HG02642 (cell line): ENCODE measurements at regions not wholly inside any gene's neighbourhood (a gene's known extent, or its start where the extent isn't known, plus 50 kb on each side); places are given as distances from the start of the nearest gene placed in this dataset.
"Not testable (repeated sequence)": the region's sequence is repeated elsewhere in the genome, so short reads cannot be mapped to it uniquely, and the experiment has no call there.

Experiments
- ATAC-seq: cut with Tn5 transposase; IDR thresholded peaks from one replicate; pipeline ENCODE4 v1.9.1; 2021; ENCODE audit warnings: mild to moderate bottlenecking; ENCODE audit not compliant: unreplicated experiment, poor library complexity

DNA sequence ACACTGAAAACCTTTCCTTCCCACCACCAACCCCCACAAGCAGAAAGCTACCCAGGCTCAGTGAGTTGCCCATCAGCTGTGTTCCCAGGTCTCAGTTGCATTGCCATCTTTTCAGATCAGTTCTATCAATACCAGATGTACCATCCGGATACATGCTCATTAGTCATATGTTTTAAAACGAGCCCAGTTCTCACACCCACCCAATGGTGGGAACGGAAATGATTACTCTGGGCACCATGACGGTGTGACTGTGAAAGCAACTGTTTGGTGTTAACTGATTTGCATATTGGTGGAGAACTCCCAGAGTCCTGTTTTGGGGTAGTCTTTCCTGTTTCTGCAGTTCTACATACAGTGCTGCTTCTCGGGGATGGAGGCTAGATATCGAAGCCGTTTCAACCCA is 212.3 kb downstream of the TRIM36 start:
- ATAC-seq, result no peak

GRCh38 chr5:114953565-114953964 is 216.1 kb downstream of the TRIM36 start:
- ATAC-seq, result no peak

GRCh38 chr5:114952876-114953275 is 216.8 kb downstream of the TRIM36 start:
- ATAC-seq, result no peak

DNA sequence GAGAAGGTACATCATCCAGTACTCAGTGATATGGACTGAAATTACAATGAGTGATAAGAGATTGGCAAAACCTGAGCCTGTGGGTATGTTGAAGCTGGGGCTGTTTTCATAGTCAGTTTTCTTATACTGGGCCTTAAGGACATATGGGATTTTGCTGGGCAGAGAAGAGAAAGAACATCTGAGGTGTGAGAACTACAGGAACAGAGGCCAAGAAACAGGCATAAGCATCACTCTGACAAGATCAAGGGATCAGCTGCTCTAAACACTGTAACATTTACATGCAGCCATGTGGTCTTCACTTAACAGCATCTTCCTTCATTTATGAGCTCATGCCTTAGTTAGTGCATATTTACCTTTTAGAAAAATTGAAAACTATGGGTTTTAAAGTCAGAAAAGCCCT is 220.0 kb downstream of the TRIM36 start:
- ATAC-seq, result no peak

- ATAC-seq, result no peak
Measured at GRCh38 chr5:114948986-114949621, 220.6 kb downstream of the TRIM36 start.

DNA sequence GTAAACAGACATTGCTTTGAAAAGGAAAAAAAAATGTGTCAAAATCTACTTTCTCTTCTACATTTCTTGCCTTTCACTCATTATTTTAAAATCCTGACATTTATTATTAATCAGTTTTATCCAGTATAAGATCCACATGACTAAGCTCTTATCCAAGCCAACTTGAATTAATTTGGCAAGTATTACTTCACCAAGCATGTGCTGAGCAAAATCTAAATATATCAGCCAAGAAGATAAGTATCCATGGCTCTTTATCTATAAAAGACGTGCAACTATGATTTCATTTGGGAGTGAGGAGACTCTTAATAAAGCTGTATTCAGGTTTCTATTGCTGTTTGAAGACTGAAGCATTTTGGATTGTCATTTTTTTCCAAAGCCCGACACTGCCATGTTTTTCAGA is 221.3 kb downstream of the TRIM36 start:
- no peak for ATAC-seq

- ATAC-seq, result no peak
Measured at GRCh38 chr5:114940709-114941108, 229.0 kb downstream of the TRIM36 start.

DNA sequence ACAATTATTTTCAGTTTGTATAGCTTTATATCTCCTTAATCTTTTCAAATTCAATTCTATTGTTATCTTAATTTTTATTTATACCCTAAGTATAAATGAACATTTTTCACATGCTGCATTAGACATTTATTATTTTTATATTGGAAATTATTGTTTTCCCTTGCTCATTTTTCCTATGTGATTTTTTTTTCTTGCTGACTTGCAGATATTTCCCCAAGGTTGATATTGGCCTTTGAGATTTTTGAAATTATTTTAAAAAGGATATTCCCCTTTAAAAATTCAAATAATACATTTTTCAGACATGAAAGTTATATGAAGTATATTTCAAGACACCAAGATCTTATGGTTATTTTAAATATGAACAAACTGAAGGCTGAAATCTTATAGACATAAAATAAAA is 234.2 kb downstream of the TRIM36 start:
- no peak for ATAC-seq

DNA sequence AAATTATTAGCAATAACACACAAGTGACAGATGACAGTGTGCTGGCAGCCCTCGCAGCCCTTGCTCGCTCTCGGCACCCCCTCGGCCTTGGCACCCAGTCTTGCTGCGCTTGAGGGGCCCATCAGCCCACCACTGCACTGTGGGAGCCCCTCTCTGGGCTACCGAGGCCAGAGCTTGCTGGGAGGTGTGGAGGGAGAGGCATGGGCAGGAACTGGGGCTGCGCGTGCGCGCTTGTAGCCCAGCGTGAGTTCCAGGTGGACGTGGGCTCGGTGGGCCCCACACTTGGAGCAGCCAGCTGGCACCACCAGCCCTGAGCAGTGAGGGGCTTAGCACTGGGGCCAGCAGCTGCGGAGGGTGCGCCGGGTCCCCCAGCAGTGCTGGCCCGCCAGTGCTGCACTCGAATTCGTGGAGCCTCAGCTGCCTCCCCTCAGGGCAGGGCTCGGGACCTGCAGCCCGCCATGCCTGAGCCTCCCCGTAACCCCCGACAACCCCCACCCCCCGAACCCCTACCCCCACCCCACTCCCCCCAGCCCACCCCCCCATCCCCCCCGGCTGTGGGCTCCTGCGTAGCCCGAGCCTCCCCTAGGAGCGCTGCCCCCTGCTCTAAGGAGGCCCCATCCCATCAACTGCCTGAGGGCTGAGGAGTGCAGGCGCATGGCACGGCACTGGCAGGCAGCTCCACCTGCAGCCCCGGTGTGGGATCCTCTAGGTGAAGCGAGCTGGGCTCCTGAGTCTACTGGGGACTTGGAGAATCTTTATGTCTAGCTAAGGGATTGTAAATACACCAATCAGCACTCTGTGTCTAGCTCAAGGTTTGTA is 240.9 kb downstream of the TRIM36 start:
- ATAC-seq, result no peak

- ATAC-seq, result no peak
Measured at GRCh38 chr5:114924769-114925168, 244.9 kb downstream of the TRIM36 start.

- ATAC-seq, result no peak
Measured at GRCh38 chr5:114912189-114912920, 257.4 kb downstream of the TRIM36 start.

DNA sequence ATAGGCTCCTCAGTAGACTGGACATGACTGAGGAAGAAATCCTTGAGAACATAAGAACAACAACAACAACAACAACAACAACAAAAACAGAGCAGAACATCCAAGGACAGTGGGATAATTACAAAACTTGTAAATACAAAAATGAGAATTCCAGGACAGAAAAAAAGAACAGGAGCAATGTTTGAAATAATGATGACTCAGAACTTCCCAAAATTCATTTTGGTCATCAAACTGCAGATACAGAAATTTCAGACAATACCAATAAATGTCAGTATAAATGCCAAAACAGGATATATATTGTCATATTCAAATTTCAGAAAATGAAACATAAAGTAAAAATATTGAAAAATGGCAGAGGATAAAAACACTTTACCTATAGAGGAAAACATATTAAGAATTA is 259.0 kb downstream of the TRIM36 start:
- no peak for ATAC-seq

GRCh38 chr5:114909424-114909823 is 260.3 kb downstream of the TRIM36 start:
- no peak for ATAC-seq

DNA sequence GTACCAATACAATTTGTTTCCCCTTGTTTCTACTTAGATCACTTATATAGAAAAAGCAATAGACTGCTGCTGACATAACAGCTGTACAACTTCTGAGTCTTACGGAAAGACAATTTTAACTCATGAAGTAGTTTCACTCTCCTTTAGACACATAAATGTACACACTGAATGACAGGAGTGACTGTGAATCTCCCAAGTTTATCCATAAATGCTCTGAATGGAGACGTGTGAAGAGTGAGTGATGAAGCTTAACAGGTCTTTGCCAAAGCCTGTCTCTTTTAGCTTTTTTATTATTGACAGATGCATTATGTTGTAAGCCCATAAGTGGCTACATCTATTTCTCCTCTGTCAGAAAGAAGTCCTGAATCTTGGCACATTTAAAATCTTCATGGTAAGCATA is 265.9 kb downstream of the TRIM36 start:
- no peak for ATAC-seq

GRCh38 chr5:114898602-114899001 is 271.1 kb downstream of the TRIM36 start:
- ATAC-seq, result no peak

- no peak for ATAC-seq
Measured at GRCh38 chr5:114883675-114884074, 286.0 kb downstream of the TRIM36 start.

GRCh38 chr5:114859438-114859735 is 310.3 kb downstream of the TRIM36 start:
- ATAC-seq, result no peak

DNA sequence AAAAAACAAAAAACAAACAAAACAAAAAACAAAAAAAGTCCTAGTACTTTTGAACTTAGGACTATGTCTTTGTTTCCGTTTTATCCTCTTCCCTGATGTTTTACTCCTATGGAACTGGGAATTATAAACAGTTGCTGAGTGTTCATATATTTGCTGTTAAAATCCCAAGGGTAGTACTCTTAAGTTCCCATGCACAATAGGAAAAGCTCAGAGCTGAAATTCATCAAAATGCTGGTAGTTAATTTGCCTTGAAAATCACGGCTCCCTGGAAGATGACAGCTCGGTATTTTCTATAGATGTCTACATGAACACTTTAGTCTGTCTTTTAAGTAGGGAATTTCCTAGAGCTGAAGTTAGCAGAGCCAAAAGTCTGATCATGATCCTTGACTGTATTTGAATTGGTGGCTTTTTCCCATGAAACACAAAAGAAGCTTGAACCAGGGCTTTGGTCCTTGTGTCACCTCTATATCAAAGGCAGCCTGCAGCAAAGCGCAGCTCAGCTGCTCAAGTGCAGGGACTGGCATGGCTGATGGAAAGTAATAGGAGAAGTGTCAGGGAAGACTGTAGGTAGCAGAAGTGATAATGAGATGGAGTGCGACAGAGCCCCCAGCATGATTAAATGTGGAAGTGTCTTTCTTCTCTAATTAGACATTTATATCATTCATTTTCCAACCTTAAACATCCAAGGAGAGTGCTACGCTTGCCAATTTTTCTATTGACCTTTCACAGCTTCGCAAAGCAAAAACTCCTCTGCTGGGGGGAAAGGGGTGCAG is 310.9 kb downstream of the TRIM36 start:
- no peak for ATAC-seq

DNA sequence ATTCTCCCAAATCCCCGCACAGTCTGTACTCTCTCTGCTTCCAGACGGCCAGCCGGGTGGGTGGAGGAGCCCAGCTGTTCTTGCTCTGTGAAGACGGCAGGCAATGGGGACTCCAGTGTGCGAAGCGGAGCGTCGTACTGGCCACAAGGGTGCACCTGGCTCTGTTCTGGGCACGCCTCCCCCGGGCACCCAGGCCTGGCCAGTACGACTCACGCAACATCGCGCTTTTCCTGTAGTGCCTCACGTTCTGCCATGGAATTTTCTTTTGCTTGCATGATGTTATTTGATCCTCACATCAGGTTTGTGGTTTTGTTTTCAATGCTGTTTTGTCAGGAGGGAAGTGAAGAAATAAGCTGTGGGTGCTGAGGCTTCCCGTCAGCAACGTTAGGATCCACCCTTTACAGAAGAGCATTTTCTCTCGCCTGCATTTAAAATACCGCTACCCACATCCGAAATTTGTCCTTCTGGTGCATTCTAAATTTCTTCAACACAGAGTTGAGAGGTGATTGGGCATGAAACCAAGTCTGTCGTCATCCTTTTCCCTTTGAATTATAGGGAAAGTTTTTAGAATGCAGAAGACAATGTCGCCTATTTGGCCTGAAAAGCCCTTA is 311.7 kb downstream of the TRIM36 start:
- ATAC-seq, result no peak

- not testable (repeated sequence) for ATAC-seq
Measured at GRCh38 chr5:114844711-114845110, 325.0 kb downstream of the TRIM36 start.
